ENCODE measurements at regions not wholly inside any gene's neighbourhood (a gene's known extent, or its start where the extent isn't known, plus 50 kb on each side); places are given as distances from the start of the nearest gene placed in this dataset.

- DNase-seq (ENCODE audit: low spot score), result no peak
- BruUV-seq (replicated peaks), result no TSS peak
- TF ChIP-seq, protein P1, sequence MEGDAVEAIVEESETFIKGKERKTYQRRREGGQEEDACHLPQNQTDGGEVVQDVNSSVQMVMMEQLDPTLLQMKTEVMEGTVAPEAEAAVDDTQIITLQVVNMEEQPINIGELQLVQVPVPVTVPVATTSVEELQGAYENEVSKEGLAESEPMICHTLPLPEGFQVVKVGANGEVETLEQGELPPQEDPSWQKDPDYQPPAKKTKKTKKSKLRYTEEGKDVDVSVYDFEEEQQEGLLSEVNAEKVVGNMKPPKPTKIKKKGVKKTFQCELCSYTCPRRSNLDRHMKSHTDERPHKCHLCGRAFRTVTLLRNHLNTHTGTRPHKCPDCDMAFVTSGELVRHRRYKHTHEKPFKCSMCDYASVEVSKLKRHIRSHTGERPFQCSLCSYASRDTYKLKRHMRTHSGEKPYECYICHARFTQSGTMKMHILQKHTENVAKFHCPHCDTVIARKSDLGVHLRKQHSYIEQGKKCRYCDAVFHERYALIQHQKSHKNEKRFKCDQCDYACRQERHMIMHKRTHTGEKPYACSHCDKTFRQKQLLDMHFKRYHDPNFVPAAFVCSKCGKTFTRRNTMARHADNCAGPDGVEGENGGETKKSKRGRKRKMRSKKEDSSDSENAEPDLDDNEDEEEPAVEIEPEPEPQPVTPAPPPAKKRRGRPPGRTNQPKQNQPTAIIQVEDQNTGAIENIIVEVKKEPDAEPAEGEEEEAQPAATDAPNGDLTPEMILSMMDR (conservative IDR thresholded peaks at IDR 0.05; ENCODE audit: low read depth, low read length), result no peak
- TF ChIP-seq EZH2 (IDR thresholded peaks at IDR 0.05; ENCODE audit: borderline replicate concordance, low read depth, low read length, poor library complexity, severe bottlenecking), result no peak
- H3K4me1 ChIP-seq (ENCODE audit: insufficient read depth, low read length, poor library complexity, severe bottlenecking), result no peaks in the 10 kb centered on the region
- no peaks in the 10 kb centered on the region for H3K27me3 ChIP-seq (replicated peaks; ENCODE audit: insufficient read depth, low read depth, low read length, poor library complexity)
- CTCF ChIA-PET, result no interaction called here
- no peak overlapping the region for H3K4me3 ChIP-seq (ENCODE audit: low read depth, low read length, poor library complexity, severe bottlenecking)
- no peaks in the 10 kb centered on the region for H3K36me3 ChIP-seq (ENCODE audit: insufficient read depth, low read length, poor library complexity, severe bottlenecking)
- H3K9me3 ChIP-seq (ENCODE audit: low read depth, low read length, poor library complexity, severe bottlenecking), result no peaks in the 10 kb centered on the region
- intact Hi-C loops (cut with micrococcal nuclease; ENCODE audit: unreplicated experiment), result no loop called here
- no peak overlapping the region for H3K27ac ChIP-seq (ENCODE audit: low read depth, low read length, poor library complexity, severe bottlenecking)
- POLR2A ChIA-PET (ENCODE audit: low non-redundant PET), result no interaction called here
These were observed 758.7 kb upstream of the MAN1A1 start for GRCh38 chr6:120108061-120108795.

- H3K27me3 ChIP-seq (replicated peaks; ENCODE audit: insufficient read depth, low read depth, low read length, poor library complexity), result no peaks in the 10 kb centered on the region
- TF ChIP-seq, protein P1 (conservative IDR thresholded peaks at IDR 0.05; ENCODE audit: low read depth, low read length), result no peak
- TF ChIP-seq EZH2 (IDR thresholded peaks at IDR 0.05; ENCODE audit: borderline replicate concordance, low read depth, low read length, poor library complexity, severe bottlenecking), result no peak
- H3K4me3 ChIP-seq (ENCODE audit: low read depth, low read length, poor library complexity, severe bottlenecking), result no peak overlapping the region
- no peaks in the 10 kb centered on the region for H3K4me1 ChIP-seq (ENCODE audit: insufficient read depth, low read length, poor library complexity, severe bottlenecking)
- no peak overlapping the region for H3K27ac ChIP-seq (ENCODE audit: low read depth, low read length, poor library complexity, severe bottlenecking)
- no TSS peak for BruUV-seq (replicated peaks)
- intact Hi-C loops (cut with micrococcal nuclease; ENCODE audit: unreplicated experiment), result no loop called here
- no peak for DNase-seq (ENCODE audit: low spot score)
- ChIA-PET POLR2A (ENCODE audit: low non-redundant PET) (no interaction called here), CTCF (no interaction called here)
- no peaks in the 10 kb centered on the region for H3K36me3 ChIP-seq (ENCODE audit: insufficient read depth, low read length, poor library complexity, severe bottlenecking)
- H3K9me3 ChIP-seq (ENCODE audit: low read depth, low read length, poor library complexity, severe bottlenecking), result no peaks in the 10 kb centered on the region
These were observed 754.1 kb upstream of the MAN1A1 start for GRCh38 chr6:120103618-120104017.

- H3K36me3 ChIP-seq (ENCODE audit: insufficient read depth, low read length, poor library complexity, severe bottlenecking), result no peaks in the 10 kb centered on the region
- TF ChIP-seq, protein P1 (conservative IDR thresholded peaks at IDR 0.05; ENCODE audit: low read depth, low read length), result no peak
- no peak for TF ChIP-seq EZH2 (IDR thresholded peaks at IDR 0.05; ENCODE audit: borderline replicate concordance, low read depth, low read length, poor library complexity, severe bottlenecking)
- intact Hi-C loops (cut with micrococcal nuclease; ENCODE audit: unreplicated experiment), result no loop called here
- ChIA-PET CTCF (no interaction called here), POLR2A (ENCODE audit: low non-redundant PET) (no interaction called here)
- no peak overlapping the region for H3K27ac ChIP-seq (ENCODE audit: low read depth, low read length, poor library complexity, severe bottlenecking)
- DNase-seq (ENCODE audit: low spot score), result no peak
- no peaks in the 10 kb centered on the region for H3K27me3 ChIP-seq (replicated peaks; ENCODE audit: insufficient read depth, low read depth, low read length, poor library complexity)
- H3K9me3 ChIP-seq (ENCODE audit: low read depth, low read length, poor library complexity, severe bottlenecking), result no peaks in the 10 kb centered on the region
- no peaks in the 10 kb centered on the region for H3K4me1 ChIP-seq (ENCODE audit: insufficient read depth, low read length, poor library complexity, severe bottlenecking)
- BruUV-seq (replicated peaks), result no TSS peak
- no peak overlapping the region for H3K4me3 ChIP-seq (ENCODE audit: low read depth, low read length, poor library complexity, severe bottlenecking)
These were observed 747.2 kb upstream of the MAN1A1 start for GRCh38 chr6:120096696-120097260.
